ENCODE measurements at regions not wholly inside any gene's neighbourhood (a gene's known extent, or its start where the extent isn't known, plus 50 kb on each side); places are given as distances from the start of the nearest gene placed in this dataset.

- DNase-seq (ENCODE audit: low read depth): no peak
- no peak for TF ChIP-seq CTCF (IDR thresholded peaks at IDR 0.05; ENCODE audit: insufficient read depth, low read depth, low read length, missing control alignments)
- no peak overlapping the region for H3K4me3 ChIP-seq (ENCODE audit: low read depth, low read length)
Measured at GRCh38 chr3:74301056-74301455, 313.4 kb downstream of the CNTN3 start.

- no peak for DNase-seq (ENCODE audit: low read depth)
- no peak overlapping the region for H3K4me3 ChIP-seq (ENCODE audit: low read depth, low read length)
- TF ChIP-seq CTCF (IDR thresholded peaks at IDR 0.05; ENCODE audit: insufficient read depth, low read depth, low read length, missing control alignments): no peak
Measured at GRCh38 chr3:74295479-74295878, 319.0 kb downstream of the CNTN3 start.

- H3K4me3 ChIP-seq (ENCODE audit: low read depth, low read length): no peak overlapping the region
- DNase-seq (ENCODE audit: low read depth): no peak
- TF ChIP-seq CTCF (IDR thresholded peaks at IDR 0.05; ENCODE audit: insufficient read depth, low read depth, low read length, missing control alignments): no peak
Measured at GRCh38 chr3:74288761-74289160, 325.7 kb downstream of the CNTN3 start.

GRCh38 chr3:74287557-74287956 lies 326.9 kb downstream of the CNTN3 start:
- TF ChIP-seq CTCF (IDR thresholded peaks at IDR 0.05; ENCODE audit: insufficient read depth, low read depth, low read length, missing control alignments): no peak
- DNase-seq (ENCODE audit: low read depth): no peak

GRCh38 chr3:74282202-74282601 lies 332.3 kb downstream of the CNTN3 start:
- no peak overlapping the region for H3K4me3 ChIP-seq (ENCODE audit: low read depth, low read length)
- DNase-seq (ENCODE audit: low read depth): no peak
- no peak for TF ChIP-seq CTCF (IDR thresholded peaks at IDR 0.05; ENCODE audit: insufficient read depth, low read depth, low read length, missing control alignments)

More at GRCh38 chr3:74287557-74287956, 326.9 kb downstream of the CNTN3 start:
- H3K4me3 ChIP-seq (ENCODE audit: low read depth, low read length): no peak overlapping the region

GRCh38 chr3:74281705-74282104 lies 332.8 kb downstream of the CNTN3 start:
- DNase-seq (ENCODE audit: low read depth): no peak
- H3K4me3 ChIP-seq (ENCODE audit: low read depth, low read length): no peak overlapping the region
- no peak for TF ChIP-seq CTCF (IDR thresholded peaks at IDR 0.05; ENCODE audit: insufficient read depth, low read depth, low read length, missing control alignments)

GRCh38 chr3:74273555-74274402 lies 340.7 kb downstream of the CNTN3 start:
- DNase-seq (ENCODE audit: low read depth): no peak
- TF ChIP-seq CTCF (IDR thresholded peaks at IDR 0.05; ENCODE audit: insufficient read depth, low read depth, low read length, missing control alignments): no peak
- H3K4me3 ChIP-seq (ENCODE audit: low read depth, low read length): no peak overlapping the region
